ENCODE measurements at regions not wholly inside any gene's neighbourhood (a gene's known extent, or its start where the extent isn't known, plus 50 kb on each side); places are given as distances from the start of the nearest gene placed in this dataset.

- H3K4me3 ChIP-seq (ENCODE audit: low read length in 2 of 2), result no peak overlapping the region
- no peaks in the 10 kb centered on the region for H3K9me3 ChIP-seq (replicated peaks in 1 of 2; ENCODE audit: control insufficient read depth in 2 of 2, insufficient read depth in 1 of 2, low read depth in 1 of 2, low read length in 2 of 2)
- H2BK15ac ChIP-seq (ENCODE audit: low read length), result no peak overlapping the region
- no peak for DNase-seq (ENCODE audit: low spot score)
- no peak overlapping the region for H2AFZ ChIP-seq (ENCODE audit: low read length)
- no peak overlapping the region for H2BK120ac ChIP-seq (ENCODE audit: low read depth, low read length)
- H3K4me1 ChIP-seq (ENCODE audit: control insufficient read depth in 2 of 2, insufficient read depth in 1 of 2, low read depth in 1 of 2, low read length in 2 of 2), result no peaks in the 10 kb centered on the region
- H3K9ac ChIP-seq (ENCODE audit: low read depth, low read length, poor library complexity), result no peak overlapping the region
- no peak overlapping the region for H3K14ac ChIP-seq (ENCODE audit: low read length)
- no peak overlapping the region for H4K8ac ChIP-seq (ENCODE audit: low read depth, low read length)
- H4K91ac ChIP-seq (ENCODE audit: low read depth, low read length, poor library complexity), result no peak overlapping the region
- no peaks in the 10 kb centered on the region for H3K79me1 ChIP-seq (ENCODE audit: low read depth, low read length)
- H3K4ac ChIP-seq (ENCODE audit: low read length), result no peak overlapping the region
- no peak overlapping the region for H3K27ac ChIP-seq (replicated peaks; ENCODE audit: low read length)
- no peak overlapping the region for H3K18ac ChIP-seq (ENCODE audit: low read length)
- H3K27me3 ChIP-seq (ENCODE audit: control insufficient read depth in 3 of 3, insufficient read depth in 3 of 3, low read depth in 1 of 3, low read length in 3 of 3), result no peaks in the 10 kb centered on the region
- H3K4me2 ChIP-seq (ENCODE audit: insufficient read depth, low read length, poor library complexity, severe bottlenecking), result no peak overlapping the region
- H3K23ac ChIP-seq (ENCODE audit: low read depth, low read length, poor library complexity), result no peak overlapping the region
- no peak overlapping the region for H2BK12ac ChIP-seq (ENCODE audit: low read length)
- H3K36me3 ChIP-seq (replicated peaks in 1 of 2; ENCODE audit: control insufficient read depth in 2 of 2, insufficient read depth in 2 of 2, low read length in 2 of 2), result no peaks in the 10 kb centered on the region
- WGBS, 2 donors (ENCODE audit: extremely low coverage in 2 of 2, insufficient read length in 2 of 2, insufficient replicate concordance in 1 of 2), result no CpG with 5 or more reads among the region's 2 CpGs
- no peak overlapping the region for H2BK5ac ChIP-seq (ENCODE audit: low read length)
- no peak overlapping the region for H2AK5ac ChIP-seq (ENCODE audit: low read depth, low read length)
Observed at GRCh38 chr4:129561886-129562671, 466.1 kb downstream of the C4orf33 start.

- Histone ChIP-seq H3K23ac (ENCODE audit: low read depth, low read length, poor library complexity) (no peak overlapping the region), H2BK120ac (ENCODE audit: low read depth, low read length) (no peak overlapping the region)
Observed at GRCh38 chr4:129565214-129565613, 469.3 kb downstream of the C4orf33 start.

GRCh38 chr4:129570326-129570725 lies 474.4 kb downstream of the C4orf33 start:
- H3K4ac ChIP-seq (ENCODE audit: low read length), result no peak overlapping the region
- no peak overlapping the region for H3K18ac ChIP-seq (ENCODE audit: low read length)
- H2BK12ac ChIP-seq (ENCODE audit: low read length), result no peak overlapping the region
- no peak overlapping the region for H2BK5ac ChIP-seq (ENCODE audit: low read length)
- H3K36me3 ChIP-seq (replicated peaks in 1 of 2; ENCODE audit: control insufficient read depth in 2 of 2, insufficient read depth in 2 of 2, low read length in 2 of 2), result no peaks in the 10 kb centered on the region
- no peak overlapping the region for H2AK5ac ChIP-seq (ENCODE audit: low read depth, low read length)
- no peaks in the 10 kb centered on the region for H3K27me3 ChIP-seq (ENCODE audit: control insufficient read depth in 3 of 3, insufficient read depth in 3 of 3, low read depth in 1 of 3, low read length in 3 of 3)
- no peak overlapping the region for H3K23ac ChIP-seq (ENCODE audit: low read depth, low read length, poor library complexity)
- no peaks in the 10 kb centered on the region for H3K4me1 ChIP-seq (ENCODE audit: control insufficient read depth in 2 of 2, insufficient read depth in 1 of 2, low read depth in 1 of 2, low read length in 2 of 2)
- DNase-seq (ENCODE audit: low spot score), result no peak
- H3K9ac ChIP-seq (ENCODE audit: low read depth, low read length, poor library complexity), result no peak overlapping the region
- no peak overlapping the region for H3K4me3 ChIP-seq (ENCODE audit: low read length in 2 of 2)
- H2AFZ ChIP-seq (ENCODE audit: low read length), result no peak overlapping the region
- H2BK120ac ChIP-seq (ENCODE audit: low read depth, low read length), result no peak overlapping the region
- H3K27ac ChIP-seq (replicated peaks; ENCODE audit: low read length), result no peak overlapping the region
- no peak overlapping the region for H3K4me2 ChIP-seq (ENCODE audit: insufficient read depth, low read length, poor library complexity, severe bottlenecking)
- no peak overlapping the region for H3K14ac ChIP-seq (ENCODE audit: low read length)
- no peaks in the 10 kb centered on the region for H3K79me1 ChIP-seq (ENCODE audit: low read depth, low read length)
- no peak overlapping the region for H2BK15ac ChIP-seq (ENCODE audit: low read length)
- H4K91ac ChIP-seq (ENCODE audit: low read depth, low read length, poor library complexity), result no peak overlapping the region
- no peak overlapping the region for H4K8ac ChIP-seq (ENCODE audit: low read depth, low read length)
- no peaks in the 10 kb centered on the region for H3K9me3 ChIP-seq (replicated peaks in 1 of 2; ENCODE audit: control insufficient read depth in 2 of 2, insufficient read depth in 1 of 2, low read depth in 1 of 2, low read length in 2 of 2)

More at GRCh38 chr4:129565214-129565613, 469.3 kb downstream of the C4orf33 start:
- no peak overlapping the region for H3K4ac ChIP-seq (ENCODE audit: low read length)
- H4K8ac ChIP-seq (ENCODE audit: low read depth, low read length), result no peak overlapping the region
- H3K14ac ChIP-seq (ENCODE audit: low read length), result no peak overlapping the region
- no peak overlapping the region for H3K9ac ChIP-seq (ENCODE audit: low read depth, low read length, poor library complexity)
- H2AFZ ChIP-seq (ENCODE audit: low read length), result no peak overlapping the region
- H2AK5ac ChIP-seq (ENCODE audit: low read depth, low read length), result no peak overlapping the region
- no peak overlapping the region for H2BK5ac ChIP-seq (ENCODE audit: low read length)
- no peaks in the 10 kb centered on the region for H3K27me3 ChIP-seq (ENCODE audit: control insufficient read depth in 3 of 3, insufficient read depth in 3 of 3, low read depth in 1 of 3, low read length in 3 of 3)
- H2BK15ac ChIP-seq (ENCODE audit: low read length), result no peak overlapping the region
- no peaks in the 10 kb centered on the region for H3K36me3 ChIP-seq (replicated peaks in 1 of 2; ENCODE audit: control insufficient read depth in 2 of 2, insufficient read depth in 2 of 2, low read length in 2 of 2)
- H3K4me1 ChIP-seq (ENCODE audit: control insufficient read depth in 2 of 2, insufficient read depth in 1 of 2, low read depth in 1 of 2, low read length in 2 of 2), result no peaks in the 10 kb centered on the region
- H3K79me1 ChIP-seq (ENCODE audit: low read depth, low read length), result no peaks in the 10 kb centered on the region
- H3K4me3 ChIP-seq (ENCODE audit: low read length in 2 of 2), result no peak overlapping the region
- no peak overlapping the region for H4K91ac ChIP-seq (ENCODE audit: low read depth, low read length, poor library complexity)
- H3K27ac ChIP-seq (replicated peaks; ENCODE audit: low read length), result no peak overlapping the region
- no peak overlapping the region for H3K4me2 ChIP-seq (ENCODE audit: insufficient read depth, low read length, poor library complexity, severe bottlenecking)
- no CpG with 5 or more reads among the region's 2 CpGs for WGBS, 2 donors (ENCODE audit: extremely low coverage in 2 of 2, insufficient read length in 2 of 2, insufficient replicate concordance in 1 of 2)
- no peak overlapping the region for H3K18ac ChIP-seq (ENCODE audit: low read length)
- no peak for DNase-seq (ENCODE audit: low spot score)
- H2BK12ac ChIP-seq (ENCODE audit: low read length), result no peak overlapping the region
- H3K9me3 ChIP-seq (replicated peaks in 1 of 2; ENCODE audit: control insufficient read depth in 2 of 2, insufficient read depth in 1 of 2, low read depth in 1 of 2, low read length in 2 of 2), result no peaks in the 10 kb centered on the region

- Histone ChIP-seq H3K4me2 (ENCODE audit: insufficient read depth, low read length, poor library complexity, severe bottlenecking) (no peak overlapping the region), H3K27ac (replicated peaks; ENCODE audit: low read length) (no peak overlapping the region), H3K4me3 (ENCODE audit: low read length in 2 of 2) (no peak overlapping the region), H2AK5ac (ENCODE audit: low read depth, low read length) (no peak overlapping the region), H3K79me1 (ENCODE audit: low read depth, low read length) (no peaks in the 10 kb centered on the region), H2BK15ac (ENCODE audit: low read length) (no peak overlapping the region), H4K8ac (ENCODE audit: low read depth, low read length) (no peak overlapping the region), H3K23ac (ENCODE audit: low read depth, low read length, poor library complexity) (no peak overlapping the region), H4K91ac (ENCODE audit: low read depth, low read length, poor library complexity) (no peak overlapping the region), H3K36me3 (replicated peaks in 1 of 2; ENCODE audit: control insufficient read depth in 2 of 2, insufficient read depth in 2 of 2, low read length in 2 of 2) (no peaks in the 10 kb centered on the region), H2BK12ac (ENCODE audit: low read length) (no peak overlapping the region), H3K27me3 (ENCODE audit: control insufficient read depth in 3 of 3, insufficient read depth in 3 of 3, low read depth in 1 of 3, low read length in 3 of 3) (no peaks in the 10 kb centered on the region), H3K14ac (ENCODE audit: low read length) (no peak overlapping the region), H2AFZ (ENCODE audit: low read length) (peak overlapping the region; percentile 70), H2BK5ac (ENCODE audit: low read length) (no peak overlapping the region), H3K9ac (ENCODE audit: low read depth, low read length, poor library complexity) (no peak overlapping the region), H2BK120ac (ENCODE audit: low read depth, low read length) (no peak overlapping the region), H3K18ac (ENCODE audit: low read length) (no peak overlapping the region), H3K9me3 (replicated peaks in 1 of 2; ENCODE audit: control insufficient read depth in 2 of 2, insufficient read depth in 1 of 2, low read depth in 1 of 2, low read length in 2 of 2) (peaks cover 0 to 3% of the 10 kb centered on the region in 2 donors), H3K4me1 (ENCODE audit: control insufficient read depth in 2 of 2, insufficient read depth in 1 of 2, low read depth in 1 of 2, low read length in 2 of 2) (peaks cover 0 to 5% of the 10 kb centered on the region in 2 donors), H3K4ac (ENCODE audit: low read length) (no peak overlapping the region)
- DNase-seq (ENCODE audit: low spot score), result no peak
- no CpG with 5 or more reads among the region's 6 CpGs for WGBS, 2 donors (ENCODE audit: extremely low coverage in 2 of 2, insufficient read length in 2 of 2, insufficient replicate concordance in 1 of 2)
Observed at GRCh38 chr4:129578336-129578735, 482.4 kb downstream of the C4orf33 start.

Data from neuronal stem cell (in vitro differentiated cells).